ENCODE measurements at regions not wholly inside any gene's neighbourhood (a gene's known extent, or its start where the extent isn't known, plus 50 kb on each side); places are given as distances from the start of the nearest gene placed in this dataset.

DNA sequence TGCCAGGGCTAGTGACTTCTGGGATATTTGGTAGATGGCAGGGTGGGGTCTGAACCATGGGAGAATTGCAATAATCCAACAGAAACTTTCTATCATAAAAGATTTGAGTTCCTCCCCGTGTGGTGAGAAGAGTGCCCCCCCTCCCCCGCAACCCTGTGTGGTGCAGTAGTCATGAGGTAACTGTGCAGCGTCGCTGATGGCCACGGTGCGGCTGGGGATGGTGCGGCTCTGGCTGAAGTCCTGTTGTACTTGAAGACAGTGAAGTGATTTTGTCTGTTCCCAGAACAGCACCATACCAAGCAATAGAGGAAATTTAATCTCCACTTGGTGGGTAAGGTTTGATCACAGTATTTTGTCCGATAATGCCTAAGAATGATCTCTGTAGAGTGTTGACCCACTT lies 654.8 kb upstream of the POU3F2 start:
- CTCF ChIA-PET (ENCODE audit: partially characterized antibody): no interaction called here
- TF ChIP-seq TCF12 (IDR thresholded peaks at IDR 0.05; ENCODE audit: low read depth, low read length) (no peak), SIX5 (IDR thresholded peaks at IDR 0.05; ENCODE audit: low read depth, low read length) (no peak), PHF8 (conservative IDR thresholded peaks at IDR 0.05; ENCODE audit: low read depth, low read length) (no peak), CHD2 (IDR thresholded peaks at IDR 0.05; ENCODE audit: low read length) (no peak), JUN (IDR thresholded peaks at IDR 0.05; ENCODE audit: low read depth, low read length) (no peak), SUZ12 (IDR thresholded peaks at IDR 0.05; ENCODE audit: low read length) (no peak), RBBP5 (IDR thresholded peaks at IDR 0.05; ENCODE audit: borderline replicate concordance, low read depth, low read length) (no peak), EZH2 (IDR thresholded peaks at IDR 0.05; ENCODE audit: low read depth, low read length, severe bottlenecking) (no peak), TBP (IDR thresholded peaks at IDR 0.05; ENCODE audit: low read depth, low read length) (no peak), ASH2L (IDR thresholded peaks at IDR 0.05; ENCODE audit: low read length) (no peak), RXRA (IDR thresholded peaks at IDR 0.05; ENCODE audit: insufficient read depth, low read depth, low read length) (no peak), CEBPB (IDR thresholded peaks at IDR 0.05; ENCODE audit: low read depth, low read length) (no peak)
- TF ChIP-seq, protein P1, sequence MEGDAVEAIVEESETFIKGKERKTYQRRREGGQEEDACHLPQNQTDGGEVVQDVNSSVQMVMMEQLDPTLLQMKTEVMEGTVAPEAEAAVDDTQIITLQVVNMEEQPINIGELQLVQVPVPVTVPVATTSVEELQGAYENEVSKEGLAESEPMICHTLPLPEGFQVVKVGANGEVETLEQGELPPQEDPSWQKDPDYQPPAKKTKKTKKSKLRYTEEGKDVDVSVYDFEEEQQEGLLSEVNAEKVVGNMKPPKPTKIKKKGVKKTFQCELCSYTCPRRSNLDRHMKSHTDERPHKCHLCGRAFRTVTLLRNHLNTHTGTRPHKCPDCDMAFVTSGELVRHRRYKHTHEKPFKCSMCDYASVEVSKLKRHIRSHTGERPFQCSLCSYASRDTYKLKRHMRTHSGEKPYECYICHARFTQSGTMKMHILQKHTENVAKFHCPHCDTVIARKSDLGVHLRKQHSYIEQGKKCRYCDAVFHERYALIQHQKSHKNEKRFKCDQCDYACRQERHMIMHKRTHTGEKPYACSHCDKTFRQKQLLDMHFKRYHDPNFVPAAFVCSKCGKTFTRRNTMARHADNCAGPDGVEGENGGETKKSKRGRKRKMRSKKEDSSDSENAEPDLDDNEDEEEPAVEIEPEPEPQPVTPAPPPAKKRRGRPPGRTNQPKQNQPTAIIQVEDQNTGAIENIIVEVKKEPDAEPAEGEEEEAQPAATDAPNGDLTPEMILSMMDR (IDR thresholded peaks at IDR 0.05; ENCODE audit: control extremely low read depth in 1 of 3, insufficient read depth in 1 of 3, low read depth in 1 of 3, low read length in 3 of 3): no peak

More for the DNA sequence above, 654.8 kb upstream of the POU3F2 start:
- Histone ChIP-seq H3K14ac (ENCODE audit: insufficient read length) (no peak overlapping the region), H2BK12ac (ENCODE audit: low read depth, low read length) (no peak overlapping the region), H3K27me3 (replicated peaks in 1 of 4; ENCODE audit: control insufficient read depth in 3 of 4, extremely low read depth in 1 of 4, insufficient read depth in 3 of 4, low read length in 3 of 4) (no peaks in the 10 kb centered on the region), H2AFZ (ENCODE audit: low read length) (no peak overlapping the region), H3K79me2 (ENCODE audit: control insufficient read depth in 1 of 2, insufficient read depth in 2 of 2, low read length in 2 of 2) (no peaks in the 10 kb centered on the region), H2BK15ac (ENCODE audit: low read length) (no peak overlapping the region), H3K4me1 (replicated peaks in 1 of 4; ENCODE audit: control insufficient read depth in 3 of 4, insufficient read depth in 4 of 4, low read length in 3 of 4) (no peaks in the 10 kb centered on the region), H4K5ac (ENCODE audit: insufficient read length, low read depth, low read length) (no peak overlapping the region), H3K18ac (ENCODE audit: extremely low read depth, low read length) (no peak overlapping the region), H3K27ac (ENCODE audit: low read depth, low read length) (no peak overlapping the region), H4K8ac (ENCODE audit: extremely low read depth, insufficient read depth, low read length) (no peak overlapping the region), H3K79me1 (ENCODE audit: low read depth, low read length) (no peaks in the 10 kb centered on the region), H3K36me3 (ENCODE audit: control insufficient read depth in 2 of 4, insufficient read depth in 4 of 4, low read length in 3 of 4) (no peaks in the 10 kb centered on the region), H2BK20ac (ENCODE audit: low read length) (no peak overlapping the region), H4K20me1 (replicated peaks in 1 of 2; ENCODE audit: control insufficient read depth in 1 of 2, insufficient read depth in 2 of 2, low read length in 2 of 2) (no peaks in the 10 kb centered on the region), H2AK5ac (ENCODE audit: low read depth, low read length) (no peak overlapping the region), H4K91ac (replicated peaks; ENCODE audit: insufficient read length, low read length) (no peak overlapping the region), H3K9ac (replicated peaks in 1 of 4; ENCODE audit: extremely low read depth in 1 of 4, low read depth in 3 of 4, low read length in 3 of 4) (no peak overlapping the region), H3K4ac (replicated peaks; ENCODE audit: insufficient read length, low read depth, low read length) (no peak overlapping the region), H2BK5ac (ENCODE audit: low read depth, low read length) (no peak overlapping the region), H3K56ac (replicated peaks; ENCODE audit: insufficient read length, low read depth, low read length) (no peak overlapping the region), H3K4me2 (ENCODE audit: insufficient read depth in 1 of 2, low read depth in 2 of 2, low read length in 2 of 2) (no peak overlapping the region), H3K23me2 (ENCODE audit: low read depth, low read length) (no peaks in the 10 kb centered on the region), H2BK120ac (replicated peaks; ENCODE audit: low read depth, low read length) (no peak overlapping the region), H3K23ac (ENCODE audit: insufficient read length) (no peak overlapping the region), H3K9me3 (ENCODE audit: insufficient read depth in 2 of 2, low read depth in 1 of 2, low read length in 1 of 2) (no peaks in the 10 kb centered on the region), H3K4me3 (ENCODE audit: extremely low read depth in 1 of 4, insufficient read depth in 2 of 4, low read depth in 3 of 4, low read length in 4 of 4) (no peak overlapping the region)
- POLR2A ChIA-PET (ENCODE audit: partially characterized antibody): no interaction called here
- FAIRE-seq: no peak
- no peak for DNase-seq (ENCODE audit: low read depth in 1 of 2, low spot score in 2 of 2)
- WGBS, 2 experiments (ENCODE audit: extremely low coverage in 1 of 2, insufficient coverage in 1 of 2, insufficient read length in 1 of 2, insufficient replicate concordance in 2 of 2, low coverage in 1 of 2, low lambda C conversion rate in 2 of 2, missing lambda C conversion rate in 1 of 2): 90% methylated on average over 8 of the region's 8 CpGs; no CpG with 5 or more reads in 1 of the 2 experiments
